ENCODE measurements at regions not wholly inside any gene's neighbourhood (a gene's known extent, or its start where the extent isn't known, plus 50 kb on each side); places are given as distances from the start of the nearest gene placed in this dataset.

DNA sequence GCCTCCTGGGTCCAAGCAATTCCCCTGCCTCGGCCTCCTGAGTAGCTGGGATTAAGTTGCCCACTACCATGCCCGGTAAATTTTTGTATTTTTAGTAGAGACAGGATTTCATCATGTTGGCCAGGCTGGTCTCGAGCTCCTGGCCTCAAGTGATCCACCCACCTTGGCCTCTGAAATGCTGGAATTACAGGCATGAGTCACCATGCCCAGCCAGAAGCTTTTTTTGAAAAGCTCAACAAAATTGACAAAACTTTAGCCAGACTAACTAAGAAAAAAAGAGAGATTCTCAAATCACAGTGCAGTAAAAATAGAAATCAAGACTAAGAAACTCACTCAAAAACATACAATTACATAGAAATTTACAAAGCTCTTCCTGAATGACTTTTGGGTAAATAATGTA, 420.6 kb downstream of the COL12A1 start:
- TF ChIP-seq YY1 (IDR thresholded peaks at IDR 0.05; ENCODE audit: low read depth): no peak
- TF ChIP-seq FOXM1 (IDR thresholded peaks at IDR 0.05; ENCODE audit: borderline replicate concordance, low read depth): no peak
- no peak for TF ChIP-seq TAF1 (IDR thresholded peaks at IDR 0.05; ENCODE audit: low read depth)
- TF ChIP-seq, protein P1, sequence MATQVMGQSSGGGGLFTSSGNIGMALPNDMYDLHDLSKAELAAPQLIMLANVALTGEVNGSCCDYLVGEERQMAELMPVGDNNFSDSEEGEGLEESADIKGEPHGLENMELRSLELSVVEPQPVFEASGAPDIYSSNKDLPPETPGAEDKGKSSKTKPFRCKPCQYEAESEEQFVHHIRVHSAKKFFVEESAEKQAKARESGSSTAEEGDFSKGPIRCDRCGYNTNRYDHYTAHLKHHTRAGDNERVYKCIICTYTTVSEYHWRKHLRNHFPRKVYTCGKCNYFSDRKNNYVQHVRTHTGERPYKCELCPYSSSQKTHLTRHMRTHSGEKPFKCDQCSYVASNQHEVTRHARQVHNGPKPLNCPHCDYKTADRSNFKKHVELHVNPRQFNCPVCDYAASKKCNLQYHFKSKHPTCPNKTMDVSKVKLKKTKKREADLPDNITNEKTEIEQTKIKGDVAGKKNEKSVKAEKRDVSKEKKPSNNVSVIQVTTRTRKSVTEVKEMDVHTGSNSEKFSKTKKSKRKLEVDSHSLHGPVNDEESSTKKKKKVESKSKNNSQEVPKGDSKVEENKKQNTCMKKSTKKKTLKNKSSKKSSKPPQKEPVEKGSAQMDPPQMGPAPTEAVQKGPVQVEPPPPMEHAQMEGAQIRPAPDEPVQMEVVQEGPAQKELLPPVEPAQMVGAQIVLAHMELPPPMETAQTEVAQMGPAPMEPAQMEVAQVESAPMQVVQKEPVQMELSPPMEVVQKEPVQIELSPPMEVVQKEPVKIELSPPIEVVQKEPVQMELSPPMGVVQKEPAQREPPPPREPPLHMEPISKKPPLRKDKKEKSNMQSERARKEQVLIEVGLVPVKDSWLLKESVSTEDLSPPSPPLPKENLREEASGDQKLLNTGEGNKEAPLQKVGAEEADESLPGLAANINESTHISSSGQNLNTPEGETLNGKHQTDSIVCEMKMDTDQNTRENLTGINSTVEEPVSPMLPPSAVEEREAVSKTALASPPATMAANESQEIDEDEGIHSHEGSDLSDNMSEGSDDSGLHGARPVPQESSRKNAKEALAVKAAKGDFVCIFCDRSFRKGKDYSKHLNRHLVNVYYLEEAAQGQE (IDR thresholded peaks at IDR 0.05; ENCODE audit: low read depth): no peak
- TF ChIP-seq EP300 (IDR thresholded peaks at IDR 0.05; ENCODE audit: borderline replicate concordance): no peak
- TF ChIP-seq ZBTB7A (IDR thresholded peaks at IDR 0.05; ENCODE audit: low read depth): no peak
- TF ChIP-seq TEAD4 (IDR thresholded peaks at IDR 0.05): no peak
- TF ChIP-seq EGR1 (IDR thresholded peaks at IDR 0.05): no peak
- no peak for TF ChIP-seq NFIC (IDR thresholded peaks at IDR 0.05)
- TF ChIP-seq TCF12 (IDR thresholded peaks at IDR 0.05; ENCODE audit: low read depth): no peak
- TF ChIP-seq CEBPB (IDR thresholded peaks at IDR 0.05): no peak
- no peak for TF ChIP-seq RAD21 (IDR thresholded peaks at IDR 0.05; ENCODE audit: low read depth)

DNA sequence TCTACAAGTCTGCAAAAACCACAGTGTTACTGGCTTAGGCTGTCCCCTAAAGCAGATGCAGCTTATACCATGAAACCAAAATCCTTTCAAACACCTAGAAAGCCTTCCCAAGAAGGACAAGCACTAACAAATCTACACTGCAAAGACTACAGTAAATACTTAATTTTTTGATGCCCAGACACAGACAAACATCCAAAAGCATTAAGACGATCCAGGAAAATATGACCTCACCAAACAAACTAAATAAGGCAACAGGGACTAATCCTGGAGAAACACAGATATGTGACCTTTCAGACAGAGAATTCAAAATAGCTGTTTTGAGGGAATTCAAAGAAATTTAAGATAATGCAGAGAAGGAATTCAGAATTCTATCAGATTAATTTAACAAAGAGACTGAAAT, 423.5 kb downstream of the COL12A1 start:
- no peak for TF ChIP-seq YY1 (IDR thresholded peaks at IDR 0.05; ENCODE audit: low read depth)

DNA sequence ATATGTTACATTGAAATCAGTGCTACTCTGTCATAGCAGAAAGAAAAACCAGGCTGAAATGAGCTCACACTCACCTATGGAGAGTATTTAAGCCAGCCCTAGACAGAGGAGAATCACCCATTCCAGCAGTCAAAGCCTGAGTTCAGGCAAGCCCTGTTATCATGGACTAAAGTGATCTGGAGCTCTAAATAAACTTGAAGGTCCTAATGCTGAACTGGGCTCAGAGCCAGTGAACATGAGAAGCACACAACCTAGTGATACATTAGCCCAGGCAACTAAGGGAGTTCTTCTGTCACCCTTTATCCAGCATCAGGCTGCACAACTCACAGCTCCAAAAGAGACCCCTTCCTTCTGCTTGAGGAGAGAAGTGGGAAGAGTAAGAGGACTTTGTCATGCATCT, 425.0 kb downstream of the COL12A1 start:
- TF ChIP-seq, protein P1 (IDR thresholded peaks at IDR 0.05; ENCODE audit: low read depth): no peak
- TF ChIP-seq FOXM1 (IDR thresholded peaks at IDR 0.05; ENCODE audit: borderline replicate concordance, low read depth) (no peak), ZBTB7A (IDR thresholded peaks at IDR 0.05; ENCODE audit: low read depth) (no peak), RAD21 (IDR thresholded peaks at IDR 0.05; ENCODE audit: low read depth) (no peak), TEAD4 (IDR thresholded peaks at IDR 0.05) (no peak), TCF12 (IDR thresholded peaks at IDR 0.05; ENCODE audit: low read depth) (no peak), TAF1 (IDR thresholded peaks at IDR 0.05; ENCODE audit: low read depth) (no peak), EP300 (IDR thresholded peaks at IDR 0.05; ENCODE audit: borderline replicate concordance) (no peak), EGR1 (IDR thresholded peaks at IDR 0.05) (no peak), NFIC (IDR thresholded peaks at IDR 0.05) (no peak), CEBPB (IDR thresholded peaks at IDR 0.05) (no peak), CREB1 (IDR thresholded peaks at IDR 0.05; ENCODE audit: low read depth) (no peak), YY1 (IDR thresholded peaks at IDR 0.05; ENCODE audit: low read depth) (no peak)
- TF ChIP-seq, protein P2, sequence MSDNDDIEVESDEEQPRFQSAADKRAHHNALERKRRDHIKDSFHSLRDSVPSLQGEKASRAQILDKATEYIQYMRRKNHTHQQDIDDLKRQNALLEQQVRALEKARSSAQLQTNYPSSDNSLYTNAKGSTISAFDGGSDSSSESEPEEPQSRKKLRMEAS (IDR thresholded peaks at IDR 0.05): no peak
- TF ChIP-seq, protein P3, sequence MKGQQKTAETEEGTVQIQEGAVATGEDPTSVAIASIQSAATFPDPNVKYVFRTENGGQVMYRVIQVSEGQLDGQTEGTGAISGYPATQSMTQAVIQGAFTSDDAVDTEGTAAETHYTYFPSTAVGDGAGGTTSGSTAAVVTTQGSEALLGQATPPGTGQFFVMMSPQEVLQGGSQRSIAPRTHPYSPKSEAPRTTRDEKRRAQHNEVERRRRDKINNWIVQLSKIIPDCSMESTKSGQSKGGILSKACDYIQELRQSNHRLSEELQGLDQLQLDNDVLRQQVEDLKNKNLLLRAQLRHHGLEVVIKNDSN (IDR thresholded peaks at IDR 0.05): no peak

DNA sequence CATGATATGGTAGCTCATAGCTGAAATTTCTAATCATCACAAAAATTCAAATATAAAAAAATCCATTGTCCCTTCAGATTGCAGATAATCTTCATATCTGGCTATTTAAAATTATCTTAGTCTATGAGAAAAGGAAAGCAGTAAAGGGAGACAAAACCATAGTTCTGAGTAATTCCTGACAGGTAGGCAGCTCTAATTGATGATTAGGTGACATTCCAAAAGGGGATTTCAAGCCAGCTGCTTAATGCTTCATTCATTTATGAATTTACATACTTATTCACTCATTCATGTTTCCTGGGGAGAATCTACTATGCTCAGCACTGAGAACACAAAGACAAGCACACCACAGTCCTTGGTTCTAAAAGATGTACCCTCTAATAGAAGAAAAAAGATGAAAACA, 437.1 kb downstream of the COL12A1 start:
- TF ChIP-seq YY1 (IDR thresholded peaks at IDR 0.05; ENCODE audit: low read depth) (no peak), CEBPB (IDR thresholded peaks at IDR 0.05) (no peak), EGR1 (IDR thresholded peaks at IDR 0.05) (no peak), ZBTB7A (IDR thresholded peaks at IDR 0.05; ENCODE audit: low read depth) (no peak), NFIC (IDR thresholded peaks at IDR 0.05) (no peak), CREB1 (IDR thresholded peaks at IDR 0.05; ENCODE audit: low read depth) (no peak), RAD21 (IDR thresholded peaks at IDR 0.05; ENCODE audit: low read depth) (no peak), TCF12 (IDR thresholded peaks at IDR 0.05; ENCODE audit: low read depth) (no peak), TAF1 (IDR thresholded peaks at IDR 0.05; ENCODE audit: low read depth) (no peak), TEAD4 (IDR thresholded peaks at IDR 0.05) (no peak)
- TF ChIP-seq, protein P2 (IDR thresholded peaks at IDR 0.05): no peak
- TF ChIP-seq, protein P1 (IDR thresholded peaks at IDR 0.05; ENCODE audit: low read depth): no peak
- TF ChIP-seq, protein P3 (IDR thresholded peaks at IDR 0.05): no peak

DNA sequence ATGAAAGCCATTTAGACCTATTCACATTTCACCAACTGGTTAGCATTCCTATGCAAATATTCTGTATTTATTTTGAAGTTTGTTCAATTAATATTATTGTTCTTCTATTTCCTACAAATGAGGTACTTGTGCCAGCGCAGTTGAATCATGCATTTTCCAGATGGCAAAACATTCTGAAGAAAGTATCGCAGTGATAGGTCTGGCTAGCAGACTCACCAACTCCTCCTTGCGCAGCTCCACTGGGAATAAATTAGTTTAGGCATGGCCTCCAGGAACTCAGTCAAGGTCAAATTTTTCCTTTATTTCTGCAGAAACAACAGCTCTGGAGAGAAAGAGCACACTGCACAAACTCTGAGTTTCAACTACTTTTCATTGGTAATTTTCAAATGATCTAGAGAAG, 437.7 kb downstream of the COL12A1 start:
- TF ChIP-seq, protein P3 (IDR thresholded peaks at IDR 0.05): no peak
- TF ChIP-seq EP300 (IDR thresholded peaks at IDR 0.05; ENCODE audit: borderline replicate concordance) (no peak), TAF1 (IDR thresholded peaks at IDR 0.05; ENCODE audit: low read depth) (no peak), CEBPB (IDR thresholded peaks at IDR 0.05) (no peak), TEAD4 (IDR thresholded peaks at IDR 0.05) (no peak), NFIC (IDR thresholded peaks at IDR 0.05) (no peak), ZBTB7A (IDR thresholded peaks at IDR 0.05; ENCODE audit: low read depth) (no peak), RAD21 (IDR thresholded peaks at IDR 0.05; ENCODE audit: low read depth) (no peak), EGR1 (IDR thresholded peaks at IDR 0.05) (no peak), CREB1 (IDR thresholded peaks at IDR 0.05; ENCODE audit: low read depth) (no peak), FOXM1 (IDR thresholded peaks at IDR 0.05; ENCODE audit: borderline replicate concordance, low read depth) (no peak)
- TF ChIP-seq, protein P1 (IDR thresholded peaks at IDR 0.05; ENCODE audit: low read depth): no peak

Data from Ishikawa (cell line).